Colonic mucosa (tissue), 4 donors: ENCODE measurements at regions not wholly inside any gene's neighbourhood (a gene's known extent, or its start where the extent isn't known, plus 50 kb on each side); places are given as distances from the start of the nearest gene placed in this dataset.

ENCODE experiments used
- DNase-seq: peaks from one replicate; pipeline ENCODE4 v3.0.0-alpha.2; 2020
- H3K27ac ChIP-seq: fragments of 200-600 bp; one replicate; pipeline ENCODE4 v1.8.0; 2021
- H3K27me3 ChIP-seq: fragments of 200-600 bp; one replicate; pipeline ENCODE4 v1.8.0; 2021
- H3K36me3 ChIP-seq: fragments of 200-600 bp; one replicate; pipeline ENCODE4 v1.8.0; 2021
- H3K4me1 ChIP-seq: fragments of 200-600 bp; one replicate; pipeline ENCODE4 v1.8.0; 2021; ENCODE audit warnings: mild to moderate bottlenecking
- H3K4me3 ChIP-seq: fragments of 200-600 bp; one replicate; pipeline ENCODE4 v1.8.0; 2021
- H3K9ac ChIP-seq, 2 donors: one replicate each; pipeline ENCODE4 v1.7.0; 2013; ENCODE audit warnings: control low read depth in 2 of 2, low read depth in 2 of 2, low read length in 2 of 2
- H3K9me3 ChIP-seq: fragments of 200-600 bp; one replicate; pipeline ENCODE4 v1.8.0; 2021
- CTCF ChIP-seq: fragments of 200-600 bp; IDR thresholded peaks from one replicate; pipeline ENCODE4 v1.8.0; 2022; ENCODE audit warnings: antibody characterized with exemption, mild to moderate bottlenecking
- intact Hi-C: fragments of 100-400 bp; cut with DNase I; formaldehyde crosslinking; loops from one replicate; pipeline ENCODE4 v1.14.1; 2022
- donor health status: healthy.
- donor health status: DM: no; HTN: no; CAD: no.
- donor health status: DM: no; HTN: no; CAD: no.

- no peak for DNase-seq
- H3K9ac ChIP-seq = no peak overlapping the region
- H3K4me3 ChIP-seq = no peak overlapping the region
- H3K27ac ChIP-seq = no peak overlapping the region
- peaks cover 9% of the 10 kb centered on the region for H3K4me1 ChIP-seq
- TF ChIP-seq CTCF = no peak
- H3K27me3 ChIP-seq = peaks cover 23% of the 10 kb centered on the region
- H3K36me3 ChIP-seq = no peaks in the 10 kb centered on the region
- H3K9me3 ChIP-seq = no peaks in the 10 kb centered on the region
- intact Hi-C loops = loop anchor here (5.0 kb wide), 1 partner anchor 543 kb away; no protein-coding TSS in a partner anchor
These were observed 124.2 kb downstream of the TMEM161B start for GRCh38 chr5:88144219-88145001.

- DNase-seq = no peak
- intact Hi-C loops = loop anchor here (5.0 kb wide), 1 partner anchor 544 kb away; no protein-coding TSS in a partner anchor
- no peaks in the 10 kb centered on the region for H3K9me3 ChIP-seq
- peaks cover 23% of the 10 kb centered on the region for H3K27me3 ChIP-seq
- peaks cover 9% of the 10 kb centered on the region for H3K4me1 ChIP-seq
- H3K4me3 ChIP-seq = no peak overlapping the region
- no peaks in the 10 kb centered on the region for H3K36me3 ChIP-seq
- H3K27ac ChIP-seq = no peak overlapping the region
- TF ChIP-seq CTCF = no peak
- H3K9ac ChIP-seq = no peak overlapping the region
These were observed 124.9 kb downstream of the TMEM161B start for GRCh38 chr5:88143693-88144218.

- Histone ChIP-seq H3K36me3 (no peaks in the 10 kb centered on the region), H3K4me1 (peaks cover 9% of the 10 kb centered on the region), H3K9ac (no peak overlapping the region), H3K27me3 (peaks cover 23% of the 10 kb centered on the region), H3K4me3 (no peak overlapping the region), H3K27ac (no peak overlapping the region), H3K9me3 (no peaks in the 10 kb centered on the region)
- DNase-seq = no peak
- TF ChIP-seq CTCF = no peak
- intact Hi-C loops = loop anchor here (5.0 kb wide), 1 partner anchor 544 kb away; no protein-coding TSS in a partner anchor
These were observed 125.6 kb downstream of the TMEM161B start for GRCh38 chr5:88142886-88143692.

GRCh38 chr5:88142636-88142885 lies 126.1 kb downstream of the TMEM161B start:
- H3K4me3 ChIP-seq = peak overlapping the region; percentile 22
- peaks cover 9% of the 10 kb centered on the region for H3K4me1 ChIP-seq
- H3K36me3 ChIP-seq = no peaks in the 10 kb centered on the region
- intact Hi-C loops = loop anchor here (5.0 kb wide), 1 partner anchor 545 kb away; no protein-coding TSS in a partner anchor
- no peak overlapping the region for H3K9ac ChIP-seq
- DNase-seq = no peak
- no peaks in the 10 kb centered on the region for H3K9me3 ChIP-seq
- peaks cover 23% of the 10 kb centered on the region for H3K27me3 ChIP-seq
- TF ChIP-seq CTCF = no peak
- H3K27ac ChIP-seq = no peak overlapping the region

- no peaks in the 10 kb centered on the region for H3K9me3 ChIP-seq
- TF ChIP-seq CTCF = peak; percentile 64
- intact Hi-C loops = loop anchor here (5.0 kb wide), 1 partner anchor 546 kb away; no protein-coding TSS in a partner anchor
- H3K27ac ChIP-seq = no peak overlapping the region
- DNase-seq = peak; percentile 92
- H3K4me1 ChIP-seq = peaks cover 9% of the 10 kb centered on the region
- H3K36me3 ChIP-seq = no peaks in the 10 kb centered on the region
- peak overlapping the region; percentile 33 for H3K4me3 ChIP-seq
- H3K9ac ChIP-seq = no peak overlapping the region
- peaks cover 23% of the 10 kb centered on the region for H3K27me3 ChIP-seq
These were observed 127.5 kb downstream of the TMEM161B start for GRCh38 chr5:88140856-88141752.
